ENCODE measurements at regions not wholly inside any gene's neighbourhood (a gene's known extent, or its start where the extent isn't known, plus 50 kb on each side); places are given as distances from the start of the nearest gene placed in this dataset.

DNA sequence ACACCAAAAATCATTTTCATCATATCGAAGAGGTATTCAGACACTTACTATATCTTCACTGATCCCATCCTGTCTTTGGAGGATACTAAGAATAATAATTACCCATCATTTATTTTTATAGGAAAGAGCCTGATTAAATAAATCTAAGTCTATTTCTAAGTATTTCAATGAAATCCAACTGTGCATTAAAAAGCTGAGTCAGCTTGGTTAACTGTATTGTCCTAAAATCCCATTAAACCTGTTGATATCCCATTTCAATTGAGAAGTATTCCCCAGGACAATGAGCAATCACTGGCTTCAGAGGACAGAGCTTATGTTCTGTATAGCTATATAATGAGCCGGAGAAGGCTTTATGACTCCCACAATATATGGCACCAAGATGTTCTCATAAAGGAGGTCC lies 142.0 kb upstream of the RORB start:
- intact Hi-C loops (cut with micrococcal nuclease) = no loop called here
- no peaks in the 10 kb centered on the region for H3K27me3 ChIP-seq (ENCODE audit: control insufficient read depth in 2 of 2, insufficient read depth in 2 of 2, low read length in 2 of 2)
- Mint-ChIP-seq H3K4me1 (no peaks in the 10 kb centered on the region), H3K4me3 (no peak overlapping the region), H3K36me3 (no peaks in the 10 kb centered on the region), H3K27ac (no peak overlapping the region), H3K9me3 (peaks cover 0 to 3% (median 2%) of the 10 kb centered on the region in 7 donors), H3K27me3 (ENCODE audit: low read depth in 3 of 3) (no peaks in the 10 kb centered on the region)
- no peak overlapping the region for H3K27ac ChIP-seq (ENCODE audit: low read depth in 1 of 2, low read length in 2 of 2)
- TF ChIP-seq, protein P1, sequence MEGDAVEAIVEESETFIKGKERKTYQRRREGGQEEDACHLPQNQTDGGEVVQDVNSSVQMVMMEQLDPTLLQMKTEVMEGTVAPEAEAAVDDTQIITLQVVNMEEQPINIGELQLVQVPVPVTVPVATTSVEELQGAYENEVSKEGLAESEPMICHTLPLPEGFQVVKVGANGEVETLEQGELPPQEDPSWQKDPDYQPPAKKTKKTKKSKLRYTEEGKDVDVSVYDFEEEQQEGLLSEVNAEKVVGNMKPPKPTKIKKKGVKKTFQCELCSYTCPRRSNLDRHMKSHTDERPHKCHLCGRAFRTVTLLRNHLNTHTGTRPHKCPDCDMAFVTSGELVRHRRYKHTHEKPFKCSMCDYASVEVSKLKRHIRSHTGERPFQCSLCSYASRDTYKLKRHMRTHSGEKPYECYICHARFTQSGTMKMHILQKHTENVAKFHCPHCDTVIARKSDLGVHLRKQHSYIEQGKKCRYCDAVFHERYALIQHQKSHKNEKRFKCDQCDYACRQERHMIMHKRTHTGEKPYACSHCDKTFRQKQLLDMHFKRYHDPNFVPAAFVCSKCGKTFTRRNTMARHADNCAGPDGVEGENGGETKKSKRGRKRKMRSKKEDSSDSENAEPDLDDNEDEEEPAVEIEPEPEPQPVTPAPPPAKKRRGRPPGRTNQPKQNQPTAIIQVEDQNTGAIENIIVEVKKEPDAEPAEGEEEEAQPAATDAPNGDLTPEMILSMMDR (IDR thresholded peaks at IDR 0.05) = no peak
- H3K4me1 ChIP-seq (ENCODE audit: control insufficient read depth in 1 of 2, insufficient read depth in 2 of 2, low read length in 2 of 2) = no peaks in the 10 kb centered on the region
- no peak overlapping the region for H3K9ac ChIP-seq (ENCODE audit: insufficient read depth, low read length, poor library complexity, severe bottlenecking)
- no peak overlapping the region for H3K4me2 ChIP-seq (replicated peaks; ENCODE audit: extremely low read depth, low read length, poor library complexity, severe bottlenecking)
- no peak overlapping the region for H3K4me3 ChIP-seq (replicated peaks in 1 of 3; ENCODE audit: low read depth in 2 of 3, low read length in 3 of 3)
- no peaks in the 10 kb centered on the region for H3K9me3 ChIP-seq (replicated peaks in 1 of 2; ENCODE audit: control insufficient read depth in 1 of 2, insufficient read depth in 1 of 2, low read length in 2 of 2)
- no CpG with 5 or more reads among the region's 2 CpGs for WGBS (ENCODE audit: insufficient coverage)
- H4K20me1 ChIP-seq (ENCODE audit: insufficient read depth, low read length) = no peaks in the 10 kb centered on the region
- DNase-seq = no peak
- no peak overlapping the region for H2AFZ ChIP-seq (ENCODE audit: insufficient read depth, low read depth, low read length, poor library complexity, severe bottlenecking)
- H3K79me2 ChIP-seq (ENCODE audit: insufficient read depth, low read length) = no peaks in the 10 kb centered on the region
- H3K36me3 ChIP-seq (replicated peaks in 1 of 2; ENCODE audit: control insufficient read depth in 1 of 2, insufficient read depth in 2 of 2, low read length in 2 of 2) = no peaks in the 10 kb centered on the region

DNA sequence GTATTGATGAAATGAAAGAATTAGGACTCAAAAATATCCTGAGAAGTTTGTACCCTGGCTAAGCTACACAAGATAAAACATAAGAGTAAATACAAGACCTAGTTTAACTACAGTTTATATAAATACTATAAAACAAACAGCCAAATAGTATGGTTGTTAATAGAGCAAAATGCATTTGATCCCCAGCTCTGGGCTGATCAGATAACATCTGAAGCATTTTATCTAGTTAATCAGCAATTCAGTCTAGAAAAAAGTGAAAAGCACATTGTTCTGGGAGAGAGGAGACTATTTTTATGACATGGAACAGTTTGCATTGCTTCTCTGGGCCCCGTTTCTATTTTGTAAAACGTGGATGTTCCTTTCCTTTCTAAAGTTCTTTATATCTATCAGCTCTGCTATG lies 139.6 kb upstream of the RORB start:
- Histone ChIP-seq H4K20me1 (ENCODE audit: insufficient read depth, low read length) (no peaks in the 10 kb centered on the region), H3K9me3 (replicated peaks in 1 of 2; ENCODE audit: control insufficient read depth in 1 of 2, insufficient read depth in 1 of 2, low read length in 2 of 2) (no peaks in the 10 kb centered on the region), H3K79me2 (ENCODE audit: insufficient read depth, low read length) (no peaks in the 10 kb centered on the region), H3K4me3 (replicated peaks in 1 of 3; ENCODE audit: low read depth in 2 of 3, low read length in 3 of 3) (no peak overlapping the region), H3K27me3 (ENCODE audit: control insufficient read depth in 2 of 2, insufficient read depth in 2 of 2, low read length in 2 of 2) (no peaks in the 10 kb centered on the region), H3K4me2 (replicated peaks; ENCODE audit: extremely low read depth, low read length, poor library complexity, severe bottlenecking) (no peak overlapping the region), H3K9ac (ENCODE audit: insufficient read depth, low read length, poor library complexity, severe bottlenecking) (no peak overlapping the region), H3K4me1 (ENCODE audit: control insufficient read depth in 1 of 2, insufficient read depth in 2 of 2, low read length in 2 of 2) (no peaks in the 10 kb centered on the region), H2AFZ (ENCODE audit: insufficient read depth, low read depth, low read length, poor library complexity, severe bottlenecking) (no peak overlapping the region), H3K36me3 (replicated peaks in 1 of 2; ENCODE audit: control insufficient read depth in 1 of 2, insufficient read depth in 2 of 2, low read length in 2 of 2) (no peaks in the 10 kb centered on the region), H3K27ac (ENCODE audit: low read depth in 1 of 2, low read length in 2 of 2) (no peak overlapping the region)
- intact Hi-C loops (cut with micrococcal nuclease) = no loop called here
- Mint-ChIP-seq H3K9me3 (no peaks in the 10 kb centered on the region), H3K4me1 (no peaks in the 10 kb centered on the region), H3K27me3 (ENCODE audit: low read depth in 3 of 3) (peaks cover 0 to under 1% (median 0%) of the 10 kb centered on the region in 3 donors), H3K36me3 (no peaks in the 10 kb centered on the region), H3K27ac (no peak overlapping the region), H3K4me3 (no peak overlapping the region)
- no peak for DNase-seq
- TF ChIP-seq, protein P1 (IDR thresholded peaks at IDR 0.05) = no peak
- 80% methylated on average over 1 of the region's 2 CpGs for WGBS (ENCODE audit: insufficient coverage)

Measured in CD14-positive monocyte (primary cell).